Adrenal gland (tissue), 9 donors: ENCODE measurements at regions not wholly inside any gene's neighbourhood (a gene's known extent, or its start where the extent isn't known, plus 50 kb on each side); places are given as distances from the start of the nearest gene placed in this dataset.
"Not testable (repeated sequence)": the region's sequence is repeated elsewhere in the genome, so short reads cannot be mapped to it uniquely, and the experiment has no call there.

Experiments used
- DNase-seq, 7 donors: peaks; one replicate each; pipeline ENCODE4 v3.0.0-alpha.2; 2019 to 2020
- H3K27ac ChIP-seq, 5 donors: fragments of 200-600 bp; sonication (generic) in 4 of 5; 1 replicate in 3 of 5; 2 replicates in 2 of 5; pipeline versions ENCODE4 v1.5.1 to v1.8.0; 2016 to 2020; ENCODE audit warnings: mild to moderate bottlenecking in 1 of 5
- H3K27me3 ChIP-seq: fragments of 200-600 bp; 2 replicates; pipeline ENCODE4 v1.8.0; 2021
- H3K36me3 ChIP-seq, 2 donors: fragments of 200-600 bp; replicated peaks in 1 of 2; 1 replicate in 1 of 2; 2 replicates in 1 of 2; pipeline versions ENCODE4 v1.5.1 to v1.8.0; 2018 to 2022
- H3K4me1 ChIP-seq, 2 donors: fragments of 200-600 bp; replicated peaks in 1 of 2; 1 replicate in 1 of 2; 2 replicates in 1 of 2; pipeline versions ENCODE4 v1.5.1 to v1.8.0; 2018 to 2021
- H3K4me3 ChIP-seq, 4 donors: fragments of 200-600 bp; sonication (generic) in 3 of 4; one replicate each; pipeline ENCODE4 v1.5.1; 2016 to 2018
- H3K9me3 ChIP-seq, 3 donors: fragments of 200-600 bp; sonication (generic) in 1 of 3; replicated peaks in 1 of 3; 1 replicate in 2 of 3; 2 replicates in 1 of 3; pipeline versions ENCODE4 v1.5.1 to v1.8.0; 2016 to 2021
- CTCF ChIP-seq, 6 experiments: fragments of 450-650 bp in 4 of 6; fragments of 200-600 bp in 2 of 6; sonication (generic) in 1 of 6; IDR thresholded peaks; 1 replicate in 5 of 6; 2 replicates in 1 of 6; pipeline versions ENCODE4 v1.5.1 to v1.8.0; 2016 to 2021; ENCODE audit warnings: antibody characterized with exemption in 6 of 6, mild to moderate bottlenecking in 2 of 6, moderate library complexity in 1 of 6
- POLR2A ChIP-seq, 2 donors: fragments of 450-650 bp; IDR thresholded peaks; one replicate each; pipeline ENCODE4 v1.6.1; 2017; ENCODE audit warnings: antibody characterized with exemption in 2 of 2, mild to moderate bottlenecking in 2 of 2, moderate library complexity in 1 of 2
- WGBS, 4 donors: extraction: QIAGEN DNeasy Blood & Tissue Kit in 2 of 4; methylation state at CpG; one replicate each; pipeline versions ENCODE4 v1.1.5 to v1.1.7; 2013 to 2017; 5-methylcytosine and 5-hydroxymethylcytosine counted together
- intact Hi-C, 2 donors: fragments of 100-400 bp; cut with DNase I; formaldehyde crosslinking; loops; one replicate each; pipeline versions ENCODE4 v1.14.1 to v1.15.0; 2022 to 2023
- donor health status: healthy with polysubstance abuse.
- donor health status: Bipolar disorder and iron deficiency.
- donor health status: DM: yes; HTN: yes; CAD: no.
- donor health status: DM: no; HTN: no; CAD: no.
- donor health status: DM: no; HTN: no; CAD: no.

- no peaks in the 10 kb centered on the region for H3K36me3 ChIP-seq
- H3K27ac ChIP-seq = no peak overlapping the region
- TF ChIP-seq POLR2A (IDR thresholded peaks at IDR 0.05) (no peak), CTCF (IDR thresholded peaks at IDR 0.05) (no peak)
- no peaks in the 10 kb centered on the region for H3K4me1 ChIP-seq
- no peaks in the 10 kb centered on the region for H3K9me3 ChIP-seq
- intact Hi-C loops = no loop called here
- 61 to 68% (median 65%) methylated on average over 16 to 17 of the region's 17 CpGs for WGBS, 4 donors
- DNase-seq = no peak
- H3K4me3 ChIP-seq = no peak overlapping the region
- no peaks in the 10 kb centered on the region for H3K27me3 ChIP-seq
Measured at GRCh38 chr7:155395176-155395797, 62.6 kb upstream of the EN2 start.

GRCh38 chr7:155396661-155397060 lies 61.3 kb upstream of the EN2 start:
- no peak overlapping the region for H3K4me3 ChIP-seq
- no peak overlapping the region for H3K27ac ChIP-seq
- no peaks in the 10 kb centered on the region for H3K27me3 ChIP-seq
- no peaks in the 10 kb centered on the region for H3K9me3 ChIP-seq
- H3K4me1 ChIP-seq = no peaks in the 10 kb centered on the region
- WGBS, 4 donors = 77 to 90% (median 85%) methylated on average over 11 to 16 of the region's 16 CpGs
- no peak for DNase-seq
- TF ChIP-seq POLR2A (IDR thresholded peaks at IDR 0.05) (no peak), CTCF (IDR thresholded peaks at IDR 0.05) (no peak)
- H3K36me3 ChIP-seq = no peaks in the 10 kb centered on the region
- intact Hi-C loops = no loop called here

- H3K36me3 ChIP-seq, H3K27ac ChIP-seq, intact Hi-C loops, H3K9me3 ChIP-seq, H3K4me1 ChIP-seq, H3K27me3 ChIP-seq, H3K4me3 ChIP-seq, DNase-seq: not testable (repeated sequence)
- 82 to 90% (median 90%) methylated on average over 19 to 49 of the region's 49 CpGs for WGBS, 4 donors
Measured at GRCh38 chr7:155397758-155398714, 59.9 kb upstream of the EN2 start.

- Histone ChIP-seq H3K27ac (no peak overlapping the region), H3K4me1 (no peaks in the 10 kb centered on the region), H3K36me3 (no peaks in the 10 kb centered on the region), H3K9me3 (no peaks in the 10 kb centered on the region), H3K27me3 (no peaks in the 10 kb centered on the region), H3K4me3 (no peak overlapping the region)
- no peak for DNase-seq
- intact Hi-C loops = no loop called here
- TF ChIP-seq CTCF (IDR thresholded peaks at IDR 0.05) = no peak
- no peak for TF ChIP-seq POLR2A (IDR thresholded peaks at IDR 0.05)
- WGBS, 4 donors = 66 to 86% (median 81%) methylated on average over 9 to 14 of the region's 14 CpGs
Measured at GRCh38 chr7:155398944-155399343, 59.0 kb upstream of the EN2 start.
